Sigmoid colon (tissue), 6 donors: ENCODE measurements at regions not wholly inside any gene's neighbourhood (a gene's known extent, or its start where the extent isn't known, plus 50 kb on each side); places are given as distances from the start of the nearest gene placed in this dataset.

Source experiments
- DNase-seq: peaks from one replicate; pipeline ENCODE4 v3.0.0-alpha.2; 2019
- H3K27ac ChIP-seq, 4 donors: fragments of 200-600 bp; sonication (generic); one replicate each; pipeline ENCODE4 v1.5.1; 2016 to 2019; ENCODE audit warnings: mild to moderate bottlenecking in 1 of 4
- H3K27me3 ChIP-seq, 3 donors: fragments of 200-600 bp; sonication (generic); one replicate each; pipeline ENCODE4 v1.5.1; 2019; ENCODE audit warnings: mild to moderate bottlenecking in 1 of 3
- H3K36me3 ChIP-seq, 4 donors: fragments of 200-600 bp; sonication (generic); one replicate each; pipeline ENCODE4 v1.5.1; 2016 to 2019
- H3K4me1 ChIP-seq, 4 donors: fragments of 200-600 bp; sonication (generic); one replicate each; pipeline ENCODE4 v1.5.1; 2017 to 2019
- H3K4me3 ChIP-seq, 4 donors: fragments of 200-600 bp; sonication (generic); one replicate each; pipeline ENCODE4 v1.5.1; 2017 to 2019; ENCODE audit warnings: mild to moderate bottlenecking in 2 of 4, moderate library complexity in 1 of 4
- H3K9me3 ChIP-seq, 4 donors: fragments of 200-600 bp in 3 of 4; sonication (generic) in 3 of 4; one replicate each; pipeline versions ENCODE4 v1.5.1 to v1.6.1; 2013 to 2019
- EP300 ChIP-seq, 4 donors: sonication (generic); formaldehyde crosslinking; IDR thresholded peaks; one replicate each; pipeline ENCODE4 v1.6.1; 2017; ENCODE audit warnings: antibody characterized with exemption in 4 of 4
- POLR2A ChIP-seq, 2 donors: fragments of 450-650 bp; IDR thresholded peaks; one replicate each; pipeline ENCODE4 v1.6.1; 2016; ENCODE audit warnings: antibody characterized with exemption in 2 of 2, mild to moderate bottlenecking in 2 of 2, moderate library complexity in 2 of 2
- POLR2AphosphoS5 ChIP-seq, 4 donors: sonication (generic); formaldehyde crosslinking; IDR thresholded peaks; one replicate each; pipeline ENCODE4 v1.6.1; 2017; ENCODE audit warnings: antibody characterized with exemption in 4 of 4
- WGBS, 2 donors: extraction: QIAGEN DNeasy Blood & Tissue Kit; methylation state at CpG; one replicate each; pipeline ENCODE4 v1.1.7; 2013; 5-methylcytosine and 5-hydroxymethylcytosine counted together
- intact Hi-C: fragments of 100-400 bp; cut with DNase I; formaldehyde crosslinking; loops from one replicate; pipeline ENCODE4 v1.15.1; 2023
- TF ChIP-seq, protein P1 (sequence below), 4 experiments: fragments of 450-650 bp in 3 of 4; fragments of 200-600 bp in 1 of 4; IDR thresholded peaks; one replicate each; pipeline ENCODE4 v1.5.1; 2016 to 2019; ENCODE audit warnings: antibody characterized with exemption in 4 of 4, mild to moderate bottlenecking in 3 of 4, moderate library complexity in 2 of 4
- donor health status: healthy with polysubstance abuse.
- donor health status: healthy.

DNA sequence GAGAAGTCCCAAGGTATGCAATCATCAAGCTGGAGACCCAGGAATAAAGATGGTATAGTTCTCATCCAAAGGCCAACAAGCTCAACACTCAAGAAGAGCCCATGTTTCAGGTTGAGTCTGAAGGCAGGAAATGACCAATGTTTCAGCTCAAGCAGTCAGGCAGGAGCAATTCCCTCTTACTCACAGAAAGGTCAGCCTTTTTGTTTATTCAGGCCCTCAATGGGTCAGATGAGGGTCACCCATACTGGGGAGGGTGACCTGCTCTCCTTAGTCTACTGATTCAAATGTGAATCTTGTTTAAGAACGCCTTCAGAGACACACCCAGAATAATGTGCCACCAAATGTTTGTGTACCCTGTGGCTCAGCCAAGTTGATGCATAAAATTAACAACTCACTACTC is 262.4 kb downstream of the USP25 start:
- no peaks in the 10 kb centered on the region for H3K27me3 ChIP-seq
- H3K4me3 ChIP-seq: no peak overlapping the region
- WGBS, 2 donors: 10 to 52% methylated on average over 1 of the region's 1 CpG
- DNase-seq: no peak
- no peaks in the 10 kb centered on the region for H3K9me3 ChIP-seq
- H3K36me3 ChIP-seq: no peaks in the 10 kb centered on the region
- TF ChIP-seq EP300 (IDR thresholded peaks at IDR 0.05): no peak
- TF ChIP-seq, protein P1, sequence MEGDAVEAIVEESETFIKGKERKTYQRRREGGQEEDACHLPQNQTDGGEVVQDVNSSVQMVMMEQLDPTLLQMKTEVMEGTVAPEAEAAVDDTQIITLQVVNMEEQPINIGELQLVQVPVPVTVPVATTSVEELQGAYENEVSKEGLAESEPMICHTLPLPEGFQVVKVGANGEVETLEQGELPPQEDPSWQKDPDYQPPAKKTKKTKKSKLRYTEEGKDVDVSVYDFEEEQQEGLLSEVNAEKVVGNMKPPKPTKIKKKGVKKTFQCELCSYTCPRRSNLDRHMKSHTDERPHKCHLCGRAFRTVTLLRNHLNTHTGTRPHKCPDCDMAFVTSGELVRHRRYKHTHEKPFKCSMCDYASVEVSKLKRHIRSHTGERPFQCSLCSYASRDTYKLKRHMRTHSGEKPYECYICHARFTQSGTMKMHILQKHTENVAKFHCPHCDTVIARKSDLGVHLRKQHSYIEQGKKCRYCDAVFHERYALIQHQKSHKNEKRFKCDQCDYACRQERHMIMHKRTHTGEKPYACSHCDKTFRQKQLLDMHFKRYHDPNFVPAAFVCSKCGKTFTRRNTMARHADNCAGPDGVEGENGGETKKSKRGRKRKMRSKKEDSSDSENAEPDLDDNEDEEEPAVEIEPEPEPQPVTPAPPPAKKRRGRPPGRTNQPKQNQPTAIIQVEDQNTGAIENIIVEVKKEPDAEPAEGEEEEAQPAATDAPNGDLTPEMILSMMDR (IDR thresholded peaks at IDR 0.05): no peak
- no peak for TF ChIP-seq POLR2AphosphoS5 (IDR thresholded peaks at IDR 0.05)
- no peak for TF ChIP-seq POLR2A (IDR thresholded peaks at IDR 0.05)
- intact Hi-C loops: no loop called here
- no peaks in the 10 kb centered on the region for H3K4me1 ChIP-seq
- no peak overlapping the region for H3K27ac ChIP-seq

DNA sequence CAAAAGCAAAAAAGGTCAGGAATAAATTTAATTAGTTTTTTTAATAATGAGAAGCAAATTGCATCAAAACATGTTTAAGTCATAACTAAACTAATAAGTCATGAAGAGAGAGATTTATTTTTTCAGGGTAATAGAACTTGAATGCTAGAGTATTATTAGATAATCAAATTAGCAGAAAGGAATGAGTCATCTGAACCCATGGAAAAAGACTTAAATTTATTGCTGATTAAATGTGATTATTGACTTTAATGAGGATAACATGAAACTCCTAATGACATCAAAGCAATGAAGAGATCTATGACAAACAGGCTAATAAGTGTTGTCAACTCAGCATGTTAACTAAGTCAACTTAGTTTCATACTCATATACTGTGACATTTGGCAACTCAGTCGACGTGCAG is 264.2 kb downstream of the USP25 start:
- Histone ChIP-seq H3K4me1 (no peaks in the 10 kb centered on the region), H3K4me3 (no peak overlapping the region), H3K36me3 (no peaks in the 10 kb centered on the region), H3K9me3 (no peaks in the 10 kb centered on the region), H3K27me3 (no peaks in the 10 kb centered on the region), H3K27ac (no peak overlapping the region)
- no peak for DNase-seq
- intact Hi-C loops: no loop called here
- whole genome bisulfite sequencing, 2 donors: 96 to 97% methylated on average over 2 of the region's 2 CpGs
- TF ChIP-seq EP300 (IDR thresholded peaks at IDR 0.05): no peak

DNA sequence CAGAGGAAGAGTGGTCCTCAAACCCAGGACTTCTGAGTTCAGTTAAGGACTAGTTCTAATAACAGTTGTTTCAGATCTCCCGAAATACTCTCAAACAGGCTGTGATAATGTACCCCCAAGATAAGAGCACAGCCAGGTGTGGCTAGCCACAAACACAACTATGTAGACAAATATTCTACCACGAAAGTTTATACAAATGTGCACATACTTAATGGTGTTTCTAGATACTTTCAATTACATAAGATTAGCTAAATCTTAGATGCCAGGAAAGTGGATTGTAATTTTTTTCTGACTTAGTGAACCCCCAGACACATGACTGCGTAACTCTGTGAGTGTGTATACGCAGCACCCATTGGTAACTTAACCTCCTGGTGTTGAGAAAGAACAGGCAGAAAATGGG is 270.0 kb downstream of the USP25 start:
- no peak overlapping the region for H3K4me3 ChIP-seq
- intact Hi-C loops: no loop called here
- no peak for DNase-seq
- 85 to 88% methylated on average over 4 of the region's 4 CpGs for WGBS, 2 donors
- no peaks in the 10 kb centered on the region for H3K27me3 ChIP-seq
- no peaks in the 10 kb centered on the region for H3K36me3 ChIP-seq
- TF ChIP-seq POLR2AphosphoS5 (IDR thresholded peaks at IDR 0.05) (no peak), POLR2A (IDR thresholded peaks at IDR 0.05) (no peak)
- H3K9me3 ChIP-seq: no peaks in the 10 kb centered on the region
- H3K27ac ChIP-seq: no peak overlapping the region
- no peaks in the 10 kb centered on the region for H3K4me1 ChIP-seq

DNA sequence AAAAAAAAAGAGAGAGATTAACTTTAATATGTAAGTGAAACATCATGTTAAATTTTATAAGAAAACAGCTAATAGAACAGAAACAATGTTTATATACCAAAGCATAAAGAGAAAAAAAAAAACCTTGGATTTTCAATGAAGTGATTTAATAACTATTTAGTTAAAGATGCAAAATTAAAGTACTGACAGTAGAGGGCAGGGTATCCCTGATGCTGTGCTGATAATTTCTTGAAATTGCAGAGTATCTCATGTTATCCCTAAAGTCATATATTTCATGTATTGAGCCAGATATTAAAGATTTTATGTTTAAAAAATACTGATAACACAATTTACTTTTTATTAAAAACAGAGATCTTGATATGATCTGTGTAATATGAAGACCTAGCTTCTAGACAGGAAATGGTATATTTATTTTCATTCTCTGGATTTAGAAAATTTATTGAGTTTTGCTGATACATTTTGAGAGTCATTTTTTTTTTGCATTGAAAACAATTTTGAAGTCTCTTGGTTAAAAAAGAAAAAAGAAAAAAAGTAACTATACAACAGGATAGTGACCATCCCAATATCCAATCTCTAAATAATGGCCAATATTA is 273.2 kb downstream of the USP25 start:
- Histone ChIP-seq H3K9me3 (no peaks in the 10 kb centered on the region), H3K4me3 (no peak overlapping the region), H3K4me1 (no peaks in the 10 kb centered on the region), H3K27me3 (no peaks in the 10 kb centered on the region), H3K27ac (no peak overlapping the region), H3K36me3 (no peaks in the 10 kb centered on the region)
- intact Hi-C loops: no loop called here
- DNase-seq: no peak
- TF ChIP-seq POLR2AphosphoS5 (IDR thresholded peaks at IDR 0.05) (no peak), POLR2A (IDR thresholded peaks at IDR 0.05) (no peak), EP300 (IDR thresholded peaks at IDR 0.05) (no peak)
- TF ChIP-seq, protein P1 (IDR thresholded peaks at IDR 0.05): no peak

DNA sequence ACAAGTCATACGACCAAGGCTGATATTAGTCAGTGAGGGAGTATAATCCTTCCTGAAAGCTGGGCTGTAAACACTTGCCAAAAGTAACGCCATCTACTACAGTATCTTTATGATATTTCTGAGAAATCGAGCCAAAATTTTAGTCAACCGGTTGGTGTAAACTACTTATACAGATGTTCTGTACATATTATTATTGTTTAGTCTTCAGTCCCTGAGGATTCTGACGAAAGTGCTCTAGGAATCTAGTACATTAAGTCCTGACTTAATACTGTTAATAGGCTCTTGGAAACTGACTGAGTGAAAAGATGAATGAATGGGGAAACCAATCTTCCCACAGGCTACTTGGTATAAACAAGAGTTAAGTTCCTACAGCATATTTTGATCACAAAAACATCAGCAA is 274.3 kb downstream of the USP25 start:
- no peaks in the 10 kb centered on the region for H3K27me3 ChIP-seq
- intact Hi-C loops: no loop called here
- no peaks in the 10 kb centered on the region for H3K36me3 ChIP-seq
- WGBS, 2 donors: 60 to 66% methylated on average over 5 of the region's 5 CpGs
- DNase-seq: no peak
- no peaks in the 10 kb centered on the region for H3K4me1 ChIP-seq
- no peak overlapping the region for H3K4me3 ChIP-seq
- no peak overlapping the region for H3K27ac ChIP-seq
- H3K9me3 ChIP-seq: no peaks in the 10 kb centered on the region
- TF ChIP-seq POLR2A (IDR thresholded peaks at IDR 0.05): no peak
- TF ChIP-seq EP300 (IDR thresholded peaks at IDR 0.05): no peak
- TF ChIP-seq POLR2AphosphoS5 (IDR thresholded peaks at IDR 0.05): no peak
- TF ChIP-seq, protein P1 (IDR thresholded peaks at IDR 0.05): no peak

DNA sequence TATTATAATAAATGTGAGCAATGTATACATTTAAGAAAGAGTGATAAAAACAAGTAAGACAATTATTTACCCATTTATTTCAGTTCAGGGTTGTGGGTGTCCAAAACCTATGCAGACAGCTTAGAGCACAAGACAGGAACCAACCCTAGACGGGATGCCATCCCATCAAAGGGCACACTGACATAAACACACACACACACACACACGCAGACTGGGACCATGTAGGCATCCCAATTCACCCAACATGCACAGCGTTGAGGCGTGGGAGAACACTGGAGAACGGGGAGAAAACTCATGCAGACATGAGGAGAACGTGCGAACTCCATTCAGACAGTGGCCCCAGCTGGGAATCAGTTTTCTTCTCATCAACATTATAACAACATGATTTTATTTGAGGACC is 274.7 kb downstream of the USP25 start:
- TF ChIP-seq, protein P1 (IDR thresholded peaks at IDR 0.05): no peak
- TF ChIP-seq EP300 (IDR thresholded peaks at IDR 0.05) (no peak), POLR2A (IDR thresholded peaks at IDR 0.05) (no peak), POLR2AphosphoS5 (IDR thresholded peaks at IDR 0.05) (no peak)
- 78 to 84% methylated on average over 7 of the region's 7 CpGs for WGBS, 2 donors
- H3K9me3 ChIP-seq: no peaks in the 10 kb centered on the region

More for the DNA sequence above, 274.7 kb downstream of the USP25 start:
- intact Hi-C loops: no loop called here
- Histone ChIP-seq H3K4me3 (no peak overlapping the region), H3K4me1 (no peaks in the 10 kb centered on the region), H3K27me3 (no peaks in the 10 kb centered on the region), H3K27ac (no peak overlapping the region), H3K36me3 (no peaks in the 10 kb centered on the region)
- DNase-seq: no peak
